Right lobe of liver (tissue), 6 donors: ENCODE measurements at regions not wholly inside any gene's neighbourhood (a gene's known extent, or its start where the extent isn't known, plus 50 kb on each side); places are given as distances from the start of the nearest gene placed in this dataset.

Experiments
- ATAC-seq, 4 donors: fragments of 200-7000 bp; cut with Tn5 transposase; one replicate each; pipeline ENCODE4 v1.9.1; 2020; ENCODE audit warnings: mild to moderate bottlenecking in 4 of 4, moderate library complexity in 4 of 4
- DNase-seq, 3 donors: peaks; one replicate each; pipeline ENCODE4 v3.0.0-alpha.2; 2020
- H3K27ac ChIP-seq, 3 donors: fragments of 200-600 bp; one replicate each; pipeline ENCODE4 v1.8.0; 2022
- H3K27me3 ChIP-seq, 2 donors: fragments of 200-600 bp; one replicate each; pipeline ENCODE4 v1.8.0; 2022
- H3K36me3 ChIP-seq, 4 donors: fragments of 200-600 bp; sonication (generic) in 1 of 4; one replicate each; pipeline versions ENCODE4 v1.5.1 to v1.8.0; 2017 to 2022; ENCODE audit warnings: control low read depth in 1 of 4
- H3K4me1 ChIP-seq, 4 donors: fragments of 200-600 bp; sonication (generic) in 1 of 4; one replicate each; pipeline versions ENCODE4 v1.5.1 to v1.8.0; 2017 to 2022; ENCODE audit warnings: control low read depth in 1 of 4
- H3K4me3 ChIP-seq, 3 donors: fragments of 200-600 bp; one replicate each; pipeline ENCODE4 v1.8.0; 2022
- H3K9me3 ChIP-seq, 4 donors: fragments of 200-600 bp; sonication (generic) in 1 of 4; one replicate each; pipeline versions ENCODE4 v1.5.1 to v1.8.0; 2017 to 2022; ENCODE audit warnings: control low read depth in 1 of 4
- POLR2A ChIP-seq: fragments of 450-650 bp; IDR thresholded peaks from one replicate; pipeline ENCODE4 v1.6.1; 2017; ENCODE audit warnings: antibody characterized with exemption, mild to moderate bottlenecking
- WGBS: methylation state at CpG from one replicate; pipeline ENCODE4 v1.1.6; 2018; ENCODE audit warnings: low coverage, low lambda C conversion rate; ENCODE audit not compliant: insufficient coverage; ENCODE audit errors: missing lambda C conversion rate; 5-methylcytosine and 5-hydroxymethylcytosine counted together
- intact Hi-C, 2 donors: fragments of 100-400 bp; cut with DNase I; formaldehyde crosslinking; loops; one replicate each; pipeline versions ENCODE4 v1.11.2 to v1.14.1; 2022
- TF ChIP-seq, protein P1 (sequence below), 4 donors: fragments of 200-600 bp in 3 of 4; fragments of 450-650 bp in 1 of 4; IDR thresholded peaks; one replicate each; pipeline versions ENCODE4 v1.5.1 to v1.8.0; 2016 to 2022; ENCODE audit warnings: antibody characterized with exemption in 4 of 4, mild to moderate bottlenecking in 2 of 4
- donor health status: DM: no; HTN: yes; CAD: no.
- donor health status: DM: no; HTN: no; CAD: no.
- donor health status: DM: no; HTN: no; CAD: no.
- donor health status: DM: no; HTN: yes; CAD: no.
- donor health status: DM: no; HTN: yes; CAD: no.

DNA sequence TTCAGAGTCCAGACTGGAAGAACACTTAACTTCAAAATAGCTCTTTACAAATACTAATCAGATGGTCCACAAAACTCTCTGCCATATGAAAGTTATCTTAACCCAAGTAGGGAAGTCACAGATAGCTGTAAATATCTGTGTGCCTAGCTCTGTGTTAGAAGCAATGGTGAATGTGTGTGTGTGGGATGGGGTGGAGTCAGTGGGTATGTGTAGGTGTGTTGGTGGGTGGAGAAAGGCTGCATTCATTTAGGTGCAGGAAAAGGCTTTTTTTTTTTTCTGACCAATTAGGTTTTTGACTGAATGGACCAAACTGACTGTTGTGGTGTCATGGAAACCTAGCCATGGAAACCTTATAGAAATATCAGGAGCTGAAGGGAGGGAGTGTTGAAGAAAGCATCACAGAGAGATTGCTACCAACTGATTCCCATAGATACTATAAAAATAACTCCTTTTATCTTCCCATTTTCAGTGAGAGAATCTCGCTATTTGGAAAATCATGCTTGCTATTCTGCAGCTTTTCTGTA lies 156.2 kb upstream of the NR3C1 start:
- WGBS = 92% methylated on average over 1 of the region's 1 CpG

GRCh38 chr5:143558048-143558447 lies 154.6 kb upstream of the NR3C1 start:
- DNase-seq (no peak), ATAC-seq (no peak)
- Histone ChIP-seq H3K4me1 (peaks cover 0 to 34% (median 12%) of the 10 kb centered on the region in 4 donors), H3K27me3 (no peaks in the 10 kb centered on the region), H3K27ac (no peak overlapping the region), H3K4me3 (no peak overlapping the region), H3K36me3 (no peaks in the 10 kb centered on the region), H3K9me3 (no peaks in the 10 kb centered on the region)
- intact Hi-C loops = no loop called here
- TF ChIP-seq POLR2A = no peak
- TF ChIP-seq, protein P1, sequence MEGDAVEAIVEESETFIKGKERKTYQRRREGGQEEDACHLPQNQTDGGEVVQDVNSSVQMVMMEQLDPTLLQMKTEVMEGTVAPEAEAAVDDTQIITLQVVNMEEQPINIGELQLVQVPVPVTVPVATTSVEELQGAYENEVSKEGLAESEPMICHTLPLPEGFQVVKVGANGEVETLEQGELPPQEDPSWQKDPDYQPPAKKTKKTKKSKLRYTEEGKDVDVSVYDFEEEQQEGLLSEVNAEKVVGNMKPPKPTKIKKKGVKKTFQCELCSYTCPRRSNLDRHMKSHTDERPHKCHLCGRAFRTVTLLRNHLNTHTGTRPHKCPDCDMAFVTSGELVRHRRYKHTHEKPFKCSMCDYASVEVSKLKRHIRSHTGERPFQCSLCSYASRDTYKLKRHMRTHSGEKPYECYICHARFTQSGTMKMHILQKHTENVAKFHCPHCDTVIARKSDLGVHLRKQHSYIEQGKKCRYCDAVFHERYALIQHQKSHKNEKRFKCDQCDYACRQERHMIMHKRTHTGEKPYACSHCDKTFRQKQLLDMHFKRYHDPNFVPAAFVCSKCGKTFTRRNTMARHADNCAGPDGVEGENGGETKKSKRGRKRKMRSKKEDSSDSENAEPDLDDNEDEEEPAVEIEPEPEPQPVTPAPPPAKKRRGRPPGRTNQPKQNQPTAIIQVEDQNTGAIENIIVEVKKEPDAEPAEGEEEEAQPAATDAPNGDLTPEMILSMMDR (IDR thresholded peaks at IDR 0.05) = no peak
- WGBS = 93% methylated on average over 1 of the region's 1 CpG

More for the DNA sequence above, 156.2 kb upstream of the NR3C1 start:
- no peaks in the 10 kb centered on the region for H3K9me3 ChIP-seq
- H3K27ac ChIP-seq = peak overlapping the region in 1 of 3 donors; percentile 83
- intact Hi-C loops = no loop called here
- ATAC-seq (no peak), DNase-seq (no peak)
- H3K27me3 ChIP-seq = no peaks in the 10 kb centered on the region
- H3K4me1 ChIP-seq = peaks cover 0 to 43% (median 16%) of the 10 kb centered on the region in 4 donors
- H3K36me3 ChIP-seq = no peaks in the 10 kb centered on the region
- TF ChIP-seq POLR2A = no peak
- TF ChIP-seq, protein P1 (IDR thresholded peaks at IDR 0.05) = no peak
- H3K4me3 ChIP-seq = no peak overlapping the region

DNA sequence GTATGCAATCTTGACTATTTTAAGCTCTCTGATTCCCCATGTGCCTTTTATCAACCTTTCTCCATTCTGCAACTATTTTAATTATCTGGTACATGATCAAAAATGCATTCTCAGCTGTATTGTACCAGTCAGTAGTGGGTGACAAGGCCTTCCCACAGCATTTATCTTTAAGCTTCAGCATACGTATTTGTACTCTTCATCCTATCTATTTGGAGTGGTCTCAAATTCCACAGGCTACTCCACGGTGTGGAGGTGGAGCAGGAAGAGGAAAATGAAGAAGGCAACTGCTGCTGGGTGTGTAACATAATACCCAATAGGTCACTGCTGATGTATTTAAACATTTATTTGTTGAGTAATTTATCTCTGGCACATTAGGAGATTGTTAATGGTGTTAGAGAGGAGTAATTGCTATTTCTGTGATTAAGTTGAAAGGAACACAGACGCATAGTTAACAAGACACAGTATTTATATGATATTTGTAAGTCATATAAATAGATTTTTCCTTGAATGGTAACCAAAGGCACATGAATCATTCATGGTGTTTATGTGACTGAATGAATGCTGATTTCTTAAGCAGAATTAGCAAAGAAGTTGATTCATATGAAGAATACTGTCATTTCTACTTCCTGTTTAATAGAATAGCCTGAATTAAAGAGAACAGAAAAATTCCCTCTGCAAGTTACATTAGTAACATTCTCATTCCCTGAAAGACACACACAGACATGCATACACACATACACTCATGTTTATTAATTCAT lies 153.8 kb upstream of the NR3C1 start:
- no peak overlapping the region for H3K4me3 ChIP-seq
- TF ChIP-seq POLR2A = no peak
- TF ChIP-seq, protein P1 (IDR thresholded peaks at IDR 0.05) = no peak
- no peaks in the 10 kb centered on the region for H3K27me3 ChIP-seq
- WGBS = 46% methylated on average over 3 of the region's 3 CpGs
- no peak overlapping the region for H3K27ac ChIP-seq
- ATAC-seq = no peak
- DNase-seq = no peak
- intact Hi-C loops = no loop called here
- H3K36me3 ChIP-seq = no peaks in the 10 kb centered on the region
- H3K9me3 ChIP-seq = no peaks in the 10 kb centered on the region
- H3K4me1 ChIP-seq = peaks cover 0 to 26% (median 8%) of the 10 kb centered on the region in 4 donors

DNA sequence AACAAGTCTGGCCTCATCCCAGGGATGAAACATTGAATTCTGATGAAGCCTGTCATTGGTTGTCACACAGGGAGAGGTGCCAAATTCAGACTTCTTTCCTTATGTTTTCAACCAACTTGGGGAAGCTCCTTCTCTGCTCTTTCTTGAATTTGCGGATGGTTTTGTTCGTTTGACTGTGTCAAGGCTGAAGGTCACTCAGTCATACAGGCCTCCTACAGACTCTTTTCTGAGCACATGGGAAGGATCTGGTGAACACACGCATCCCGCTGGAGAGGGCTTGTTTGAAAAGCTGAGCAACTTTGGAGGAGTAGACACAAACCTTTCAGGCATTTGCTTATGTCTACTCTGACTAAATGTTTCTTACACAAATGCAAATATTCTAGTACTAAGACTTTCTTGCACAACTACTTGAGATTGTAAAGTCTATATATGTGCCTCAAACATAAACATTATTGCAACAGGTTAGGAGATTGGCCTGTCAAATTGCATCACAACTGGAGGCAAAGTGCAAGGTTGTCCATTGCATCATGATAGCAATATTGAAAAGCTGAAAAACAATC lies 151.5 kb upstream of the NR3C1 start:
- no peaks in the 10 kb centered on the region for H3K27me3 ChIP-seq
- intact Hi-C loops = no loop called here
- peaks cover 0 to 7% (median under 1%) of the 10 kb centered on the region in 4 donors for H3K4me1 ChIP-seq
- ATAC-seq = peak; percentile 25 to 74 (median 56)
- peak overlapping the region in 2 of 3 donors; percentile 33 to 53 for H3K27ac ChIP-seq
- 36% methylated on average over 4 of the region's 4 CpGs for WGBS
- DNase-seq = no peak
- no peak overlapping the region for H3K4me3 ChIP-seq
- no peaks in the 10 kb centered on the region for H3K9me3 ChIP-seq
- TF ChIP-seq, protein P1 (IDR thresholded peaks at IDR 0.05) = peak in 1 of 4 donors; percentile 21
- no peak for TF ChIP-seq POLR2A
- H3K36me3 ChIP-seq = no peaks in the 10 kb centered on the region
